Tibial nerve (tissue), 3 donors: ENCODE measurements at regions not wholly inside any gene's neighbourhood (a gene's known extent, or its start where the extent isn't known, plus 50 kb on each side); places are given as distances from the start of the nearest gene placed in this dataset.

Experiments used
- EP300 ChIP-seq, 2 donors: sonication (generic); formaldehyde crosslinking; IDR thresholded peaks; one replicate each; pipeline ENCODE4 v1.6.1; 2017; ENCODE audit warnings: antibody characterized with exemption in 2 of 2, mild to moderate bottlenecking in 1 of 2
- POLR2A ChIP-seq, 2 donors: fragments of 450-650 bp; IDR thresholded peaks; one replicate each; pipeline ENCODE4 v1.6.1; 2017; ENCODE audit warnings: antibody characterized with exemption in 2 of 2, mild to moderate bottlenecking in 2 of 2, moderate library complexity in 2 of 2

GRCh38 chr6:139594333-139594965 is 220.0 kb upstream of the CITED2 start:
- TF ChIP-seq EP300 (IDR thresholded peaks at IDR 0.05) (no peak), POLR2A (IDR thresholded peaks at IDR 0.05) (no peak)
